Skin epidermis (tissue), 12 donors: ENCODE measurements at regions not wholly inside any gene's neighbourhood (a gene's known extent, or its start where the extent isn't known, plus 50 kb on each side); places are given as distances from the start of the nearest gene placed in this dataset.

ENCODE experiments used
- H3K27ac ChIP-seq, 21 experiments: fragments of 200-600 bp; sonication (generic) in 11 of 21; one replicate each; pipeline ENCODE4 v1.5.0; 2020; ENCODE audit warnings: mild to moderate bottlenecking in 3 of 21, inconsistent platforms in 2 of 21, moderate library complexity in 2 of 21
- H3K4me3 ChIP-seq, 7 experiments: fragments of 200-600 bp; sonication (generic) in 2 of 7; one replicate each; pipeline ENCODE4 v1.5.0; 2020; ENCODE audit warnings: inconsistent platforms in 2 of 7, mild to moderate bottlenecking in 2 of 7, moderate library complexity in 1 of 7

- H3K27ac ChIP-seq, result no peak overlapping the region
- no peak overlapping the region for H3K4me3 ChIP-seq
Measured at GRCh38 chr18:38413193-38413592, 847.6 kb upstream of the CELF4 start.

- Histone ChIP-seq H3K27ac (no peak overlapping the region), H3K4me3 (no peak overlapping the region)
Measured at GRCh38 chr18:38406607-38407006, 841.0 kb upstream of the CELF4 start.

DNA sequence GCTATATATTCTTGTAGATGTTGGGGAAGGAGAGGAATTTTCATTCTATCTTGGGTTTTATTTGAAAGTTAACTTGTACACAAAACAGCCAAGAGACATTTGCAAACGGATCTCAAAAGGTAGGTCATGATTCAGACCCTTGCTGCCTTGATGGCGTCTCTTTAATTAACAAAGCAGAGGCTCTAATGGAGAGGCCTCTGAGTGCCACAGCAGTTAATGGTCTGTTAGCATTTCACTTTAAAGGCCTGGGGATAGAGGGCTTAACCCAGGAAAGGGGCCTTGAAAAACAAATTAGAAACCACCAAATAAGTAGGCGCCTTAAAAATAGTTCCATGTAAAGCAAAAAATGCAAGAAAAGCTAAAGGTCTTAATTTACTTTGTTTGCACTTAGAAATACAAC lies 836.9 kb upstream of the CELF4 start:
- H3K4me3 ChIP-seq, result no peak overlapping the region
- no peak overlapping the region for H3K27ac ChIP-seq

DNA sequence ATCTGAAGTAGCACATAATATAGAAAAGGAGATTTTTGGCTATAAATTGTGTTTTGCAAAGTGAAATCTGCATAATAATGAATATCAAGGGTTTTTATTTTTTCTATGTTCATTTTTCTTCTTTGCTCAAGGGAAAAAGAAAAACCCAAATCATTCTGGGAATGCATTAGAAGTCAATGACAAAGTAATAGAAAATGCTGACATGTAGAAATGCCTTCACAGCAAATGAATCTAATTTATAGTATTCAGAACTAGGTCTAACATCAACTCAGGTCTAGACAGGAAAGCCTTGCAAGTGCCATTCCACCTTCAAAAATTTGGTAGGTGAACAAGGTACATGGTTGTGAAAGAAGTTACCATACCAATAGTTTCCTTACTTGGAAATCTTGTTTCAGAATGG lies 831.5 kb upstream of the CELF4 start:
- Histone ChIP-seq H3K4me3 (no peak overlapping the region), H3K27ac (no peak overlapping the region)

GRCh38 chr18:38386146-38386545 lies 820.5 kb upstream of the CELF4 start:
- Histone ChIP-seq H3K27ac (no peak overlapping the region), H3K4me3 (no peak overlapping the region)

DNA sequence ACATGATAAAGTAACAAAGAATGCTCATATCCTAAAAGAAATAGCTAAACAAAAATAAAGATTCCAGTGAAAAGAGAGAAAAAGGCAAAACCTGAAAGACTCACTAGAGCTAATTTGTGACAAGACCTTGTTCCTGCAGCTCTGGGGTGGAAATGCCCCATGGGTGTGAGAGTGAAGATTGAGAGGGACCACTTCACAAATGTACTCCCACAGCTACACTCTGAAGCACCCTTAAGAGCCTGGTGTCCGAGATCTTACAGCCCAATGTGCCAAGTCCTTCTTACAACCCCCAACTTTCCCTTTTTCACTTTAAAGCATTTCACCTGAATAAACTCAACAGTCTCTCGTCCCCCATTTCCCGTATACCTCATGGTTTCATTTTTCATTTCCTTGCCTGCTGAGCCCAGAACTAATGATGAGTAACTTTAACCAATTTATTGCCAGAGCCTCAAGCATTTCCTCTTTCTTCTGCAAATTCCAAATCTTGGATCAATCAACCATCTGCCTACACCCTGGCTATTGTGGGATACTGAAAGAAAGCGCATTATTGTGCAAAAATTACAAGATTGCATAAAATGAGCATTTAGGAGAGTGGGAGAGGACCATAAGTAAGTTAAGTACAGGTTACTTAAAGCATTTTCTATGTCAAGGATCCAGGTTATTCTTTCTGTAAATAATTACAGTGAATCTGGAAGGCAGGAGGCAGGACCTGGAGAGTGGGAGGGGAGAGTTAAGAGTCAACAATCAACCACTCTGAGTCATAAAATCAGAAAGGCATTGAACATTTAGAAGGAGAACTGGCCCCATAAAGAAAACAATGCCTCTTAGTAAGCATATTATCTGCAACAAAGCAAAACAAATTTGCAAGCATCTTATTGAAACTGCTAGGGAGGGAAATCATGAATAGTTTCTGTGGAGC lies 804.4 kb upstream of the CELF4 start:
- Histone ChIP-seq H3K4me3 (no peak overlapping the region), H3K27ac (no peak overlapping the region)

DNA sequence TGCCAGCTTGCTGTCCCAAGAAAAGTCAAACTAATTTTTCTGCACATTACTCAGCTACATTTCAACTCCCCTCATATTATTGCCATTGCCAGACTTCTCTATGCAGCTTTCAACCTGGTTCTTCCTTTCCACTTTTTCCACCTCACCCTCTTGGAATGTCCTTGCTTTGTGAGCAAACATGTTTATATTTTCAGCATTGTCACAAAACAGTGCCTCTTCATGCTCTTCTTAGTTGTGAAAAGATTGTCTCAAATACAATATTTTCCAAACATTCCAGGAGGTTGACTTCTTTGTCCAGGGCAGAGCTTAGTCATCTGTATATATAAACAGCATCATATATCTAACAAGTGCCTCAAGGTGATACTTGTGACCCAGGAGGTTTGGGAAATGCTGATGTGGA lies 803.3 kb upstream of the CELF4 start:
- no peak overlapping the region for H3K27ac ChIP-seq
- no peak overlapping the region for H3K4me3 ChIP-seq

DNA sequence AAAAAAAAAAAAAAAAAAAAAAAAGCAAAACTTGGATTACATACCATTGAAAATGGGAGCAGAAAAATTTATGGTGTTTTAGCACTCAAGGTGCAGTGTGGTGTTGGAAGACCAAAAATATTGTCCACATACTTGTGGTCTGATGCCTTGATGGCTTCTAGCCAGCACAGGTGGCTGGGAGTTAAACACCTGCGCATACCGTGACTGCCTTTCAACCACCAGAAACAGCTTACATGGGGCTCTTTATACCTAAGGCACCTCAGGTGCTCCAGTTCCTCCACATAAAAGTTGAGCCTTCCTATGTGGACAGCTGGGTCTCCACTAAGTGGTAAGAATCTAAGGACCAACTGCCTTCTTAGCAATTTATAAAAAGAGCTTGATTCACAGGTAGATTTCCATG lies 802.6 kb upstream of the CELF4 start:
- Histone ChIP-seq H3K4me3 (no peak overlapping the region), H3K27ac (no peak overlapping the region)

- H3K27ac ChIP-seq, result no peak overlapping the region
- no peak overlapping the region for H3K4me3 ChIP-seq
Measured at GRCh38 chr18:38367473-38367872, 801.9 kb upstream of the CELF4 start.

DNA sequence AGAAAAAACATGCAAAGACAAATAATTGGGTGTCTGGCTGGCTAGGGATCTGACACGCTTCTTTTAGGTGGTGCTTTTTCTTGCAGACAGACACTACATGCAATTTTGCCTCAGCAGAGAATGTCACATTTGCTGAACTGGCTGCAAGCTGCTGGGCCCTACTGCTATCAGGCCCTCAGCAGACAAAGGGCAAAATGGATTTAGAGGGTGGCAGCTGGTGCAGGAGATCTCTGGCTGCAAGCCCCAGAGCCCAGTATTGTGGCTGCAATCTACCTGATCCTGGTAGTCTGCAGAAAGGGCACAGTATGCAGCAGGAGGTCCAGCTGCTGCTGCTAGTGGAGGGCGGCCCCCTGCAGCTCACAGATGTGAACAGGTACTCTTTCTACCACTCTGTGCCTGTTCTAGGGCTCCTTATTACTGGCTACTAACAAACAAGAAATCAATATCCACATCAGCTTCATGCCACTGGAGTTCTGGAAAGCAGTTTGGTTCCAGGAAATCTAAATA lies 796.7 kb upstream of the CELF4 start:
- Histone ChIP-seq H3K27ac (no peak overlapping the region), H3K4me3 (no peak overlapping the region)

- Histone ChIP-seq H3K4me3 (no peak overlapping the region), H3K27ac (no peak overlapping the region)
Measured at GRCh38 chr18:38358805-38359657, 793.4 kb upstream of the CELF4 start.

GRCh38 chr18:38353149-38353548 lies 787.6 kb upstream of the CELF4 start:
- Histone ChIP-seq H3K27ac (no peak overlapping the region), H3K4me3 (no peak overlapping the region)

DNA sequence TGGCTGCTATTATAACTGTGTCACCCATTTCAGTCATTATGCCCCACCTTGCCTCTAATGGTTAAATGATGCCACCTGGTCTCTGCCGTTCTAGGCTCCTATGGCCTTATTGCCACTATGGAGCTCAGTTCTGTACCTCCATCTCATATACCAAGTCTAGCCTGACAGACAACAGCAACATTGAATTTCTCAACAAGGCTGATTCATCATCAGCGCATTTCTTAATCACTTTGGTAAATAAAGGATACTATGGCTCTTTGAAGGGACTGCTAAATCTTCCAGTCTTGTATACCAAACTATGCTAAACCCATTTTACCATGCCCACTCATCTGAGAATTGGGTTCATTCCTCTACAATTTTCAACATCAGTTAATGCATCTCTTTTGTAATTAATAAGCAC lies 784.5 kb upstream of the CELF4 start:
- H3K27ac ChIP-seq, result no peak overlapping the region
- H3K4me3 ChIP-seq, result no peak overlapping the region

GRCh38 chr18:38330573-38330972 lies 765.0 kb upstream of the CELF4 start:
- H3K4me3 ChIP-seq, result no peak overlapping the region

DNA sequence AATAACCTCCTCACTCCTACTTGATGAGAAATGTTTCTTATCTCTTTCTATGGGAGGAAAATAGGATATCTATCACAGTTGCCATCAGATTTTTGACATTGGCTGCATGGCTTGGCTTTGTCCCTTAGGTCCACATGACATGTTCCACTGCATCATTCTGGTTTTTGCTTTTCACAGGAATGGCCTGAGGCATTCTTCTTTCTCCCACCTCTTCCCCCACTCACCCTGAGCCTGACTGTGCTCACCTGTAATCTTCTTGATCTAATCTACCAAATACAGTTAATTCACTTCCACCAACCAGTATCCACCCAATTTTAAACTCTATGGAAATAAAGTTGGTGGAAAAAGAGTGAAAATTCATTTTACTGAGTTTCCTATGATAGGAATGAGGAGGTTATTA lies 763.5 kb upstream of the CELF4 start:
- H3K27ac ChIP-seq, result no peak overlapping the region
- no peak overlapping the region for H3K4me3 ChIP-seq

More at GRCh38 chr18:38330573-38330972, 765.0 kb upstream of the CELF4 start:
- H3K27ac ChIP-seq, result no peak overlapping the region

- Histone ChIP-seq H3K27ac (no peak overlapping the region), H3K4me3 (no peak overlapping the region)
Measured at GRCh38 chr18:38322206-38322605, 756.6 kb upstream of the CELF4 start.

DNA sequence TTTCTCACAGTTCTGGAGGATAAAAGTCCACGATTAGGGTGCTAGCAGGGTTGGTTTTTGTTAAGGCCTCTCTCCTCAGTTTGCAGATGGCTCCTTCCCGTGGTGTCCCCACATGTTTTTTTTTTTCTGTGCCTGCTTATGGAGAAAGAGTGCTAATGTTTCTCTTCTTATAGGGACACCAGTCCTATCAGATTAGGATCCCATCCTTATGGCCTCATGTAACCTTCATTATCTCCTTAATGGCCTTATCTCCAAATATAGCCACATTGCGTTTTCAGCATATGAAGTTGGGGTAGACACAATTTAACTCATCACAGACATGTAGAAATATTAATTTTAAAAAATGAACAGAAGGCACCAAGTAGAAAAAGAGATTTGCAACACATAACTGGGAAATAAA lies 755.7 kb upstream of the CELF4 start:
- H3K4me3 ChIP-seq, result no peak overlapping the region
- no peak overlapping the region for H3K27ac ChIP-seq

DNA sequence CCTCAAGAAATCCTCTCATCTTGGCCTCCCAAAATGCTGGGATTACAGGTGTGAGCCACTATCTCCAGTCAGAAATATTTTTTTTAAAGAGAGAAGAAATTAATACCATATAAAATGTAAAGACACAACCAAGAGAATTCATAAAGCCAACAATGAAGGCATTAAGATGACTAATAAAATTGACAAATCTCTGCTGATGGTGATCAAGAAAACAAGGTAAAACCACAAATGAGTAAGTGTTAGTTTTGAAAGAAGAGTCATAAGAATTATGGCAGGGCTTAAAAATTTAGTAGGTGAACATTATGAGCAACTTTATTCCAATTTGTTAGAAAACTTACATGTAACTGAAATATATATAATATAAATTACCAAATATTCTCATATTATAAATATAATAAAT lies 752.8 kb upstream of the CELF4 start:
- Histone ChIP-seq H3K4me3 (no peak overlapping the region), H3K27ac (no peak overlapping the region)

DNA sequence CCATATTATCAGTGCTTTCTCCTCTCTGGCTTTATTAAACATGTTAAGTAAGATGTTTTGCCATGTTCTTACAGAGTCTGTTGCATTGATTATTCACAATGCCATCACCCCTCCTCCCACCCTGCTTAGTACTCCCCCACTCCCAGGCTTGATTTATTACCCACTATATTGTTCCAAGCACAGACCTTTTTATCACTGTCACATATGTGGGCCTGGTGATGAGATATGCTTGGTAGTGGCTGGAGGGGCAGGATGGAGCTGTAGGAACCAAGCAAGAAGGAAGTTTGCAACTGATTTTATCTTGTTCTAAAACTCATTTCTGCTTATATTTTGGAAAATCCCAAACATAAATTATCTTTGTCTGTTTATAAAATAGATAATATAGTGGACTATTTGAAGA lies 748.2 kb upstream of the CELF4 start:
- no peak overlapping the region for H3K4me3 ChIP-seq
- no peak overlapping the region for H3K27ac ChIP-seq

GRCh38 chr18:38312532-38312931 lies 746.9 kb upstream of the CELF4 start:
- Histone ChIP-seq H3K27ac (no peak overlapping the region), H3K4me3 (no peak overlapping the region)

DNA sequence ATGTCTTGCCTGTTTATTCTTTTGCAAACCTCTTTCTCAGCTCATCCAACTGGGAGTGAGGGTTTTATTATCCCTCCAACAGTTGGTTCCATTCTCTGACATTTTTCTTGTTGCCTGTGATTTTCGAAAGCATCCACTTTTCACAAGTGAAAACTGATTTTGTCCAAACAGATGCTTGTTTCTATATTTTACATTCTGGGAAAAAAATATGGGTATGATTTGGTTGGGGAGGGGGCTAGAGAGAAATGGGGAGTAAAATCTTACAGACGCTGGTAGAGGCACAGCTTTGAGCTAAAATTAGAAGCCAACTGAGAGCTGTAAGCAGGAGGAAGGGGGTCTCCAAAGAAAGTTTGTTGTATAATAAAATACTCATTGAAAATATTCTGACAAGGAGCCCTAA lies 745.3 kb upstream of the CELF4 start:
- H3K4me3 ChIP-seq, result no peak overlapping the region
- no peak overlapping the region for H3K27ac ChIP-seq
